ENCODE measurements at regions not wholly inside any gene's neighbourhood (a gene's known extent, or its start where the extent isn't known, plus 50 kb on each side); places are given as distances from the start of the nearest gene placed in this dataset.

- TF ChIP-seq EZH2phosphoT487 (IDR thresholded peaks at IDR 0.05; ENCODE audit: unreplicated experiment) = no peak
Observed at GRCh38 chr2:146964494-146964893, 880.3 kb upstream of the ACVR2A start (continued).

DNA sequence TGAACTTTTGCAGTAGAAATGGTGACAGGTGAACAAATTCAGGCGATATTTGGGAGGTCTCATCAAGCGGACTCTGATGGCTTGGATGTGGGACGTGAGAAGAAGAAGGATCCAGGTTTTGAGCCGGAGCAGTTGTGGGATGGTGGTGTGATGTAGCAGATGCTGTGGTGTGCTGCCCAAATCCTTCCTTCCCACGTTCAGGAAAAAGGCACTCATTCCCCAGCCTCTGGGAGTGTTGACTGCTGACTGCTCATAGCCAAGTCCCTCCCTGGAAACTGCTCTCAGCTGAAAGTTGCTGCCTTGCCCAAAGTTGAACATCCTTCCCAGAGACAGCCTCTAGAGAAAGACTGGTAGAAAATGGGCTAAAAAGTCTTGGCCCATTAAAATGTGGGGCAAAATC, 890.3 kb upstream of the ACVR2A start:
- Histone ChIP-seq H3K27ac (ENCODE audit: low read depth) (no peak overlapping the region), H3K4me1 (ENCODE audit: insufficient read depth) (no peaks in the 10 kb centered on the region), H3K9me2 (ENCODE audit: insufficient read depth) (peaks cover 5% of the 10 kb centered on the region; the same call in 1 of the 2 replicates), H3K4me3 (no peak overlapping the region), H3K27me3 (ENCODE audit: insufficient read depth) (no peaks in the 10 kb centered on the region), H4K20me1 (replicated peaks; ENCODE audit: insufficient read depth) (no peaks in the 10 kb centered on the region), H3K36me3 (ENCODE audit: insufficient read depth) (no peaks in the 10 kb centered on the region), H3F3A (replicated peaks; ENCODE audit: low read depth) (no peaks in the 10 kb centered on the region), H3K79me2 (replicated peaks; ENCODE audit: insufficient read depth) (no peaks in the 10 kb centered on the region), H3K4me2 (no peak overlapping the region), H2AFZ (no peak overlapping the region)
- no peak for ATAC-seq
- TF ChIP-seq JUNB (IDR thresholded peaks at IDR 0.05; ENCODE audit: unreplicated experiment) = no peak
- no peak for TF ChIP-seq ETS1 (IDR thresholded peaks at IDR 0.05)
- no peak for TF ChIP-seq ZNF331 (CRISPR knock-in tag; IDR thresholded peaks at IDR 0.05; ENCODE audit: low read depth)
- TF ChIP-seq ZNF114 (CRISPR knock-in tag; IDR thresholded peaks at IDR 0.05) = no peak
- TF ChIP-seq POLR2AphosphoS5 (IDR thresholded peaks at IDR 0.05; ENCODE audit: low read depth) = no peak
- Mint-ChIP-seq H3K4me3 (no peak overlapping the region), H3K27me3 (ENCODE audit: insufficient read depth, low read depth, poor library complexity) (no peaks in the 10 kb centered on the region), H3K4me1 (no peaks in the 10 kb centered on the region), H3K9me3 (no peaks in the 10 kb centered on the region), H3K36me3 (ENCODE audit: low read depth) (no peaks in the 10 kb centered on the region), H3K27ac (no peak overlapping the region)
- DNase-seq (ENCODE audit: low spot score) = no peak

GRCh38 chr2:146952696-146953095, 892.1 kb upstream of the ACVR2A start:
- Mint-ChIP-seq H3K9me3 (no peaks in the 10 kb centered on the region), H3K36me3 (ENCODE audit: low read depth) (no peaks in the 10 kb centered on the region), H3K4me3 (no peak overlapping the region), H3K27ac (no peak overlapping the region), H3K4me1 (no peaks in the 10 kb centered on the region), H3K27me3 (ENCODE audit: insufficient read depth, low read depth, poor library complexity) (no peaks in the 10 kb centered on the region)
- H3K4me3 ChIP-seq = no peak overlapping the region
- ATAC-seq (no peak), DNase-seq (ENCODE audit: low spot score) (no peak)
- peak overlapping the region; percentile 66; the same call in 1 of the 2 replicates for H2AFZ ChIP-seq
- no peaks in the 10 kb centered on the region for H3K36me3 ChIP-seq (ENCODE audit: insufficient read depth)
- H3F3A ChIP-seq (replicated peaks; ENCODE audit: low read depth) = no peaks in the 10 kb centered on the region
- no peak overlapping the region for H3K27ac ChIP-seq (ENCODE audit: low read depth)
- 0 out of 2 replicates have a peak, but pooled peaks cover 7% of the 10 kb centered on the region for H3K9me2 ChIP-seq (ENCODE audit: insufficient read depth)
- no peaks in the 10 kb centered on the region for H3K27me3 ChIP-seq (ENCODE audit: insufficient read depth)
- H3K4me1 ChIP-seq (ENCODE audit: insufficient read depth) = no peaks in the 10 kb centered on the region
- H3K4me2 ChIP-seq = no peak overlapping the region
- no peaks in the 10 kb centered on the region for H3K79me2 ChIP-seq (replicated peaks; ENCODE audit: insufficient read depth)
- no peaks in the 10 kb centered on the region for H4K20me1 ChIP-seq (replicated peaks; ENCODE audit: insufficient read depth)
- TF ChIP-seq REST (IDR thresholded peaks at IDR 0.05; ENCODE audit: unreplicated experiment) (no peak), POLR2AphosphoS5 (IDR thresholded peaks at IDR 0.05; ENCODE audit: low read depth) (no peak), ETS1 (IDR thresholded peaks at IDR 0.05) (no peak), EZH2phosphoT487 (IDR thresholded peaks at IDR 0.05; ENCODE audit: unreplicated experiment) (no peak)
- TF ChIP-seq, protein P1, sequence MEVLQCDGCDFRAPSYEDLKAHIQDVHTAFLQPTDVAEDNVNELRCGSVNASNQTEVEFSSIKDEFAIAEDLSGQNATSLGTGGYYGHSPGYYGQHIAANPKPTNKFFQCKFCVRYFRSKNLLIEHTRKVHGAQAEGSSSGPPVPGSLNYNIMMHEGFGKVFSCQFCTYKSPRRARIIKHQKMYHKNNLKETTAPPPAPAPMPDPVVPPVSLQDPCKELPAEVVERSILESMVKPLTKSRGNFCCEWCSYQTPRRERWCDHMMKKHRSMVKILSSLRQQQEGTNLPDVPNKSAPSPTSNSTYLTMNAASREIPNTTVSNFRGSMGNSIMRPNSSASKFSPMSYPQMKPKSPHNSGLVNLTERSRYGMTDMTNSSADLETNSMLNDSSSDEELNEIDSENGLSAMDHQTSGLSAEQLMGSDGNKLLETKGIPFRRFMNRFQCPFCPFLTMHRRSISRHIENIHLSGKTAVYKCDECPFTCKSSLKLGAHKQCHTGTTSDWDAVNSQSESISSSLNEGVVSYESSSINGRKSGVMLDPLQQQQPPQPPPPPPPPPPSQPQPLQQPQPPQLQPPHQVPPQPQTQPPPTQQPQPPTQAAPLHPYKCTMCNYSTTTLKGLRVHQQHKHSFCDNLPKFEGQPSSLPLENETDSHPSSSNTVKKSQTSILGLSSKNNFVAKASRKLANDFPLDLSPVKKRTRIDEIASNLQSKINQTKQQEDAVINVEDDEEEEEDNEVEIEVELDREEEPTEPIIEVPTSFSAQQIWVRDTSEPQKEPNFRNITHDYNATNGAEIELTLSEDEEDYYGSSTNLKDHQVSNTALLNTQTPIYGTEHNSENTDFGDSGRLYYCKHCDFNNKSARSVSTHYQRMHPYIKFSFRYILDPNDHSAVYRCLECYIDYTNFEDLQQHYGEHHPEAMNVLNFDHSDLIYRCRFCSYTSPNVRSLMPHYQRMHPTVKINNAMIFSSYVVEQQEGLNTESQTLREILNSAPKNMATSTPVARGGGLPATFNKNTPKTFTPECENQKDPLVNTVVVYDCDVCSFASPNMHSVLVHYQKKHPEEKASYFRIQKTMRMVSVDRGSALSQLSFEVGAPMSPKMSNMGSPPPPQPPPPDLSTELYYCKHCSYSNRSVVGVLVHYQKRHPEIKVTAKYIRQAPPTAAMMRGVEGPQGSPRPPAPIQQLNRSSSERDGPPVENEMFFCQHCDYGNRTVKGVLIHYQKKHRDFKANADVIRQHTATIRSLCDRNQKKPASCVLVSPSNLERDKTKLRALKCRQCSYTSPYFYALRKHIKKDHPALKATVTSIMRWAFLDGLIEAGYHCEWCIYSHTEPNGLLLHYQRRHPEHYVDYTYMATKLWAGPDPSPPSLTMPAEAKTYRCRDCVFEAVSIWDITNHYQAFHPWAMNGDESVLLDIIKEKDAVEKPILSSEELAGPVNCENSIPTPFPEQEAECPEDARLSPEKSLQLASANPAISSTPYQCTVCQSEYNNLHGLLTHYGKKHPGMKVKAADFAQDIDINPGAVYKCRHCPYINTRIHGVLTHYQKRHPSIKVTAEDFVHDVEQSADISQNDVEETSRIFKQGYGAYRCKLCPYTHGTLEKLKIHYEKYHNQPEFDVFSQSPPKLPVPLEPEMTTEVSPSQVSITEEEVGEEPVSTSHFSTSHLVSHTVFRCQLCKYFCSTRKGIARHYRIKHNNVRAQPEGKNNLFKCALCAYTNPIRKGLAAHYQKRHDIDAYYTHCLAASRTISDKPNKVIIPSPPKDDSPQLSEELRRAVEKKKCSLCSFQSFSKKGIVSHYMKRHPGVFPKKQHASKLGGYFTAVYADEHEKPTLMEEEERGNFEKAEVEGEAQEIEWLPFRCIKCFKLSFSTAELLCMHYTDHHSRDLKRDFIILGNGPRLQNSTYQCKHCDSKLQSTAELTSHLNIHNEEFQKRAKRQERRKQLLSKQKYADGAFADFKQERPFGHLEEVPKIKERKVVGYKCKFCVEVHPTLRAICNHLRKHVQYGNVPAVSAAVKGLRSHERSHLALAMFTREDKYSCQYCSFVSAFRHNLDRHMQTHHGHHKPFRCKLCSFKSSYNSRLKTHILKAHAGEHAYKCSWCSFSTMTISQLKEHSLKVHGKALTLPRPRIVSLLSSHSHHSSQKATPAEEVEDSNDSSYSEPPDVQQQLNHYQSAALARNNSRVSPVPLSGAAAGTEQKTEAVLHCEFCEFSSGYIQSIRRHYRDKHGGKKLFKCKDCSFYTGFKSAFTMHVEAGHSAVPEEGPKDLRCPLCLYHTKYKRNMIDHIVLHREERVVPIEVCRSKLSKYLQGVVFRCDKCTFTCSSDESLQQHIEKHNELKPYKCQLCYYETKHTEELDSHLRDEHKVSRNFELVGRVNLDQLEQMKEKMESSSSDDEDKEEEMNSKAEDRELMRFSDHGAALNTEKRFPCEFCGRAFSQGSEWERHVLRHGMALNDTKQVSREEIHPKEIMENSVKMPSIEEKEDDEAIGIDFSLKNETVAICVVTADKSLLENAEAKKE (CRISPR knock-in tag; IDR thresholded peaks at IDR 0.05) = no peak

Data from GM23338 (cell line).